OCI-LY3 (cell line): ENCODE measurements at regions not wholly inside any gene's neighbourhood (a gene's known extent, or its start where the extent isn't known, plus 50 kb on each side); places are given as distances from the start of the nearest gene placed in this dataset.

Source experiments
- EZH2phosphoT487 ChIP-seq: fragments of 200-600 bp; shearing (Covaris generic); IDR thresholded peaks from 2 replicates; pipeline ENCODE4 v1.6.1; 2018; ENCODE audit warnings: antibody characterized with exemption, mixed run types, low read depth
- TF ChIP-seq, protein P1 (sequence below): fragments of 200-600, 300-600 bp; sonication (generic); IDR thresholded peaks from 2 replicates; pipeline ENCODE4 v1.5.1; 2014; ENCODE audit warnings: antibody characterized with exemption, low read length, low read depth

DNA sequence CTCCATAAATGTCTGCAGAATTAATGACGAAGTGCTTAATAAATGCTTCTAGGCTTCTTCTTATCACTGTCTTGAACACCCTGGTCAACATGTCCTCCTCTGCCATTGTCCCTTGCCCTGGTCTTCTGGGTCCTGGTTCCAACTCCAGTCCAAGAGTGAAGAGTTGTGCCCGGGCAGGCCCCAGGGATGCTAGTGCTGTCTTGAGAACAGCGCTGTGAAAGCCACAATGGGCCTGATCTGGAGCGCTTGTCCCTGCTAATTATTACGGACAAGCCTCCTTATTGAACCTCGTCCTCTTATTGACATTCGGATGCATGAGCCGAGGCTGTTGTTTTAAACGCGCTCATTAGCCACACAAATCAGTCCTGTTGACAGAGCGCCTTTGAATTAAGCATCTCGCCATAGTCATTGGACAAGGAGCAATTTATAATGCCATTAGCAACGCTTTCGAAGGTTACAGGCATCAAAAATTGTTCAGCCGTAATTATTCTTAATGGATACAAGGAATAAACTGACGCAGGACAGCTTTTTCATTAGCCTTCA, 211.6 kb upstream of the POU3F1 start:
- TF ChIP-seq, protein P1, sequence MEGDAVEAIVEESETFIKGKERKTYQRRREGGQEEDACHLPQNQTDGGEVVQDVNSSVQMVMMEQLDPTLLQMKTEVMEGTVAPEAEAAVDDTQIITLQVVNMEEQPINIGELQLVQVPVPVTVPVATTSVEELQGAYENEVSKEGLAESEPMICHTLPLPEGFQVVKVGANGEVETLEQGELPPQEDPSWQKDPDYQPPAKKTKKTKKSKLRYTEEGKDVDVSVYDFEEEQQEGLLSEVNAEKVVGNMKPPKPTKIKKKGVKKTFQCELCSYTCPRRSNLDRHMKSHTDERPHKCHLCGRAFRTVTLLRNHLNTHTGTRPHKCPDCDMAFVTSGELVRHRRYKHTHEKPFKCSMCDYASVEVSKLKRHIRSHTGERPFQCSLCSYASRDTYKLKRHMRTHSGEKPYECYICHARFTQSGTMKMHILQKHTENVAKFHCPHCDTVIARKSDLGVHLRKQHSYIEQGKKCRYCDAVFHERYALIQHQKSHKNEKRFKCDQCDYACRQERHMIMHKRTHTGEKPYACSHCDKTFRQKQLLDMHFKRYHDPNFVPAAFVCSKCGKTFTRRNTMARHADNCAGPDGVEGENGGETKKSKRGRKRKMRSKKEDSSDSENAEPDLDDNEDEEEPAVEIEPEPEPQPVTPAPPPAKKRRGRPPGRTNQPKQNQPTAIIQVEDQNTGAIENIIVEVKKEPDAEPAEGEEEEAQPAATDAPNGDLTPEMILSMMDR = no peak
- TF ChIP-seq EZH2phosphoT487 = no peak
